Activated T-cell treated with anti-CD3 and anti-CD28 coated beads for 1 hour (primary cell): ENCODE measurements at regions not wholly inside any gene's neighbourhood (a gene's known extent, or its start where the extent isn't known, plus 50 kb on each side); places are given as distances from the start of the nearest gene placed in this dataset.

Source experiments
- DNase-seq: peaks from one replicate; pipeline ENCODE4 v3.0.0-alpha.2; 2020; ENCODE audit warnings: low read depth

DNA sequence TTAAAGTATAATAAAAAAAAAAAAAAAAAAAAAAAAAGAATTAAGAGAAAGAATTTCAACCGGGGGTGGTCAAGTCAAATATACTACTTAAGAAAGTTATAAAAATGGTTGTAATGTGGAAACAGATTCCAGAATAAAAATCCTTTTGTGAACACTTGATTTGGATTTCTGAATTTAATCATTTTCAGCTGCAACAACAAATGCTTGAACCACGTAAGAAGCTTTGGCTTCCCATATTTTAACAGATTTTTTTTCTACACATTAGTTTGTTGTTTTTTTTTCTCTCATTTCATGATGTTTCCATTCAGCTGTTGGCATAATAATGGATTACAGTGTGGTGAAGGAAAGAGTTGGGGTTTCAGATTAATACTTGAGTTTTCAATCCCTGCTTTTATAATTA lies 137.3 kb upstream of the AGR3 start:
- no peak for DNase-seq

DNA sequence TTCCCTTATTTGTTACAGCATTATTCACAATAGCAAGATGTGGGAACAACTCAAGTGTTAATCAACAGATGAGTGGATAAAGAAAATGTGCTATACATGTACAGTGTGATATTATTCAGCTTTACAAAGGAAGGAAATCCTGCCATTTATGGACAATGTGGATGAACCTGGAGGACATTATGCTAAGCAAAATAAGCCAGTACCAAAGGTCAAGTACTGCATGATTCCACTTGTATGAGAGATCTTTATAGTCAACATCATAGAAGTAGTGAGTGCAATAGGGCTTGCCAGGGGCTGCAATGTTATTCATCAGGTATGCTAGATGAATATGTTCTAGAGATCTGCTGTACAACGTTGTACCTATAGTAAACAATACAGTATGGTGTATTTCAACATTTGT lies 138.5 kb upstream of the AGR3 start:
- no peak for DNase-seq

DNA sequence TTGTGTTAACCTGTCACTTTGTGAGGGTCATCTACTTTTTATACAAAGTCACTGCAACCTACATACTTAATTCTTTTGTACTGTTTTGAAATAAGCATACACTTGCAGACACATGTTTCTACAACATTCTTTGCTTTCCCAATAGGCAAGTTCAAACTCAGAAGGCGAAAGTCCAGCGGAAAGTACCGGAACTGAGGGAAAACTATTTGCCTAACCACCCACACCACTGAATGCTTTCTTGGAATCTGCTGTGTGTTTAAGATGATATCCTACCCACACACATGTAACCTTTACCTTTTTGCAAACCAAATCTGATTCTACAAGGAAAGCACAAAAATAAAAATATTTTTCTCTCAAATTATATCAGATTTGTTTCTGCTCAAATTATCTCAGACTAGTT lies 139.4 kb upstream of the AGR3 start:
- no peak for DNase-seq

DNA sequence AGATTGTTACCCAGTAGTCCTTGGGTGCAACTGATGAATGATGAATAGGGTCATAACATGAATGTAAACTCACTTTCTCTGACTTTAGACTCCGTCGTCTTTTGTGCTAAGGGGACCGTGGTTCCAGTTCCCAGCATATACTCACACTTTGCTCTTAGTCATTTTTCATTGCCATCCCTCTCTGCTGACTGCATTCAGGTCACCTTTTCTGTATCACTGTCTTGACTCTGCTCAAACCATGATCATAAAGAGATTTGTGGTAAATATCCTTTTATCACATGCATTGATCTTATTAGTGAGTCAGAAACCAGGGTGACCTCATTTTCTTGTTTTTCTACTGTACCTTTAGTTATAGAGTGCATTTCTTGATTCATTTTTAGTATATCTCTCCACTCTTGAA lies 141.1 kb upstream of the AGR3 start:
- no peak for DNase-seq

DNA sequence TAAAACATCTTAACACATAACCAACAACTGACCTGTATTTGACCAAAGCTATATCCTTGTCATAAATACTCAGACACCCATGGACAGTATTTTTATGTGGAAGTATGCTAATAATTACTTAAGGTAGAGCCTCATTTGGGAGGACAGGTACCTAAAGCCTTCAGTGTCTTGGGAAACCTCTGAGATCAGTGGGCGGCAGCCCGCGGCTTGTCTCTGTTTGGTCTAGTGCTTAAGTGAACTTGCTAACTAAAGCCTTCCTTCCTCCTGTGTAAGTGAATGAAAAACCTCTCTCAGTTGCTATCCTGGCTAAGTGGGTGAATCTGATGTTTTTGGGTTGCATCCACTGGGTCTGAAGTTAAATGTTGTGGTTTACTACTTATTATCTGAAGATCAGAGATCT lies 144.5 kb upstream of the AGR3 start:
- DNase-seq = no peak

DNA sequence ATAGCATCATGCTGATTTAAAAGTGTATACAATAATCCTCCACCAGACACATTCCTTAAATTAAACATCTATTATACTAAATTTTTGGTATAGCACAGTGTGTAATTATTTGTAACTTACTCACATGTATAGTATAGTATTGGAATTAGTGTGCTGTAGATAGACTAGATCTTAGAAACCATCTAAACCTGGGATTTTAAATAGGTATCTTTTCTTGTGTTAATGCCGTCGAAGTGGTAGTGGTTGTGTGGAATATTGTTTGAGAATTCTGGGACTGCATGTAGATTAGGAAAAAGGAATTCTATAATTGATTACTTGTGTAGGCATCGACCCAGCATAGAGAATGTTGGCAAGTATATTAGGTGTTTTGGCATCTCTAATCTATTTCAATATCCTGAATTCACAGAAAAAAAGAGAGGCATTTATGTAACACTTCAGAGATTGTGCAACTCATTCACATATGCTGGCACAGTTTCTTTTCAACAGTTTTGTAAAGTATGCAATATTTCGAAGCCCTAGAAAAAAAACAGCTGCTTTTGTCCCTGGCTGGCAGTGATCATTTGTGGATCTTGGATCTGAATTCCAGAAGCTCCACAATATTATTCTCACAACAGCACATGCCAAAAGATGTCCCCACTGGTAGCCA lies 145.5 kb upstream of the AGR3 start:
- DNase-seq = no peak

DNA sequence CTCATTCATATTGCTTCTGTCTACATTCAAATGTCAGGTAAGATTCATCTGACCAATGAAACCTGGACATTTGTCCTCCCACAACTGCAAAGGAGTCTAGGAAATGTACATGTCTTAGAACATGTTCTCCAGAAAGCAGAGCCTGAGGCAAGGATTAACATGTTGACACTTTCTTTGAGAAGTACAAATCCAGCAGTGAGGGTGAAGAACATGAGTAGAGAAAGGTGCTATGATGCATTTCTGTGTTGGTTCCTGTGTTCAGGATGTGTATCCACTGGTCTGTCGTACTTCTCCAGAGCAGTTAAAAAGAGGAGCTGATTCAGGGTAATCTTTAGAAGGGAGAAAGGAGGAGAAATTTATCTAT lies 146.0 kb upstream of the AGR3 start:
- no peak for DNase-seq

DNA sequence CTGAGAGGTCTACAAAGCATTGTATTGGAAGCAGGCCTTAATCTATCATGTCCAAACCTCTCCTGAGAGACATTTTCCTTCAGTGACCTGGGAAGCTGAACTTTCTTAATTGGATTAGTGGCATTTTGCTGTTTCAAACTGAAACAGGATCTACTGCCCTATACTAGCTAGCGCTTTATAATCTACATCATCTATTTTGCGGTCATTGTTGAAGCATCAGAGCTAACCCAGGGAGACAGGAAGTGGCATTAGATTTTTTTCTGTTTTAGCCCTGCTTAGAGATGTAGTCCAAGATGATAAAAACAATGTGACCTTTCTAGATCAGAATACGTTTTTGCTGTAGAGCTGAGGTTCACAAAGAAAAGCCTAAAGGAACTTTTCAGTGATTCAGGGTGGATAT lies 147.4 kb upstream of the AGR3 start:
- no peak for DNase-seq

DNA sequence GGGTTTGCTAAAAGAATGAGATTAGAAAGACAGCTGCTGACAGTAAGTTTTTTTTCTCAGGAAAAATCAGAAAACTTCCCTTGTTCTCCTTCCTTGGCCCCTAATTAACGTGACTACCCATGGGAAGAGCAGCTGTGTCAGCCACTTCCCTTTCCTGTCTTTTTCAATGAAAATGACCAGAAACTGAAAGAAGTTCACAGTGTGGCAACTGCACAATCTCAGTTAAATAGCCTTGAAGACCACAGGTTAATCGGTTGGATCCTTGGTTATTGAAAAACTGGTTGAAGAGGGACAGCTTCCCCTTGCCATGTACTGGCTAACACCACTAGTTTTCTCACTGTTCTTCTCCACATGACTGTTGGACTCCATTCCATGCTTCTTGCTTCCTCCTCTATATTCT lies 148.8 kb upstream of the AGR3 start:
- no peak for DNase-seq

DNA sequence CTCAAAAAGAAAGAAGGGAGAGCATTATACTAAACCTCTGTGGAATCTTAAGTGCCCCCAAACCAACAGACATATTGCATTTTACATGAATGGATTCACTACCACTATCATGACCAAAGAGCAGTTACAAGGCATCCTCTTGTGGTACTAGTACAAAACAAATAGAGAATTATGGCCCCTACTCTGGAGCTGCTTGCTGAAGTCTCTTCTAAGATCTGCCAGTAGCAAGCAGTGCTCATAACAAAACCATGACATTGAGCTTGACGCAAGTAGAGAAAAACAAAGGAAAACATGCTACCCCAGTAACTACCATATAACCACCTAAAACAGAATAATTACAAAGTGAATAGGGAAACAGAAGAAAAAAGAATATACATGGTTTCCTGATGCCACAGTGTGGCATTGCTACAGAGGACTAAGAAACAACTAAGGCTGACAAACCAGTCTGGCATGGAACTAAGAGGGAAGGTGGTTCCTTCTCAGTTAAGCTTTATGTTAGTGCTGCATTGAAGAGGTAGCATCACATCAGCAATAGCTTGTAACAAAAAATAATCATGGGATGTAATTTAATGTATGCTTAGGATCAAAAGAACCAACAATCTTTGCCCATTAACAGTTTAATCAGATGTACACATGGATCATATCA lies 150.2 kb upstream of the AGR3 start:
- no peak for DNase-seq

DNA sequence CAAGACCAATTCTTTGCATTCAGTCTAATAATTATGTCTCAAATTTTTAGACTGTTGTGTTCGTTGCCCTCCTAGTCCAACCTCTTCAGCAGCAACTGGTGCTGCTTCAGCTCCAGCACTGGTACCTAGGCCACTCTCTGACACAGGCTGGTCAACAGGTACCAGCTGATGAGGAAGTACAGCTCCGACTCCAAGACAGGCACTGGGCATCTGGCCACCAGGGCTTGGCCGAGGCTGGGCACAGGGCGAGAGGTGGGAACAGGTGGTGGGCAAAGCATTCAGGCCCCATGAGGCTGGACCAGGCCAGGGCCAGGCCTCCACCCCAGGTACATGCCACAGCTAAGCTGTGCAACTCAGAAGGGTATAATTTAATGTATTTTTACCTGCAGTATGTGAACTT lies 151.5 kb upstream of the AGR3 start:
- no peak for DNase-seq

DNA sequence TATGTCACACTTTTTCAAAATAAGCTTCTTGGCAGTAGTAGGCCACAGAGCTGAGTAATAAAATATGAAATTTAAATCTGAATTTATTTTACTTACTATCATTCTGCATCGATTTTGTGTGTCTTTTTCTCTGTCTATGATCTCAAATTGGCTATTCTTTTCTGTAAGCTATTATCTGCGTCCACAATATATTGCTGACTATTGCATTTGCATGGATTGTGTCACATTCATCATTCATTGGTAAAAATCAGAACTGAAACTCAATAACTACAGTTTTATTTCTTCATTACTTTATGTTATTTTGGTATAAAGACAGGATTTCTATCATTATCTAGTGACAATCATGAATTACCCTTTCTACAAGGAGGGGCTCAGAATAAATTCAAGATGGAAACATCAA lies 154.8 kb upstream of the AGR3 start:
- DNase-seq = no peak

DNA sequence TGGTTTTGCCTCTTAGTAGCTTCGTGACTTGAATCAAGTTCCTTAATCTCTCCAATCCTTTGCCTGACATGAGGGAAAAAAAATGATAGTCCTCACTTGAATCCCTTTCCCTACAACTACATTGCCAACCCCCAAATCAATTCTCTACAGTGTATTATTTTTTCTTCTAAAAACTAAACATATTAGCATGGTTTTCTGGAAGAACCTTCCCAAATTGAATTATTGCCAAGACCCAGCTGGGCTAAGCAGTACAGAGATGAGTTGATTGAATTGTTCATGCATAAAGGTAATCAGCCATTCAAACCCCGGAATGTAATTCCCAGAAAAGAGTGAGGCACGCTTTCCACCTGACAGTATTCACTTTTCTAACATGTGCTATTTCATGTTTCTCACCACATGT lies 155.6 kb upstream of the AGR3 start:
- no peak for DNase-seq

DNA sequence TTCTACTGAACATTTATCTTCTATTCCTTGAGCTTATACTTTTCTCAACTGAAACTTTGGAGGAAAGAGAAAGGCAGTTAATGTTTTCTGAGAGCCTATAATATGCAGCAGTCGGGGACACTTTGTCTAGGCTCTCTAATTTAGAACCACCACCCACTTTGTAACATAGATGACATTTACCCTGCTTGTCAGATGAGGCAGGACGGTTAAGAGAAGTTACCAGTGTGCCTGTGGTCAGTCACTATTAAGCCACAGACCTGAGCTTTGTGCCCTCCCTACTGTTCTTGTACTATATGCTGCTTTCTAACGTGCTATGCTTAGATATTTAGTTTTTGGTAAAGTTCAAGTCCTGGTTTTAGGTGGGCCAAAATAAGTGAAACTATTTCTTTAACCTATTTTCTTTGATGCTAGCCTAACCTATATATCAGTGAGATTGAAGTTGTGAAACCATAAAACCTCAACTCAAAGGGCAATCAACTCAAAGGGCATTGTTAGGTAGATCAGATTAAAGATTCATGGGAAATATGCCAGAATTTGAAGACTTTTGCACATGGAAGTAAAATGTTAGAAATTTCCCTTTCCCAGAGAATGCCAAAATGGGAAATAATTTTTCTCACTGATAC lies 156.5 kb upstream of the AGR3 start:
- DNase-seq = no peak

DNA sequence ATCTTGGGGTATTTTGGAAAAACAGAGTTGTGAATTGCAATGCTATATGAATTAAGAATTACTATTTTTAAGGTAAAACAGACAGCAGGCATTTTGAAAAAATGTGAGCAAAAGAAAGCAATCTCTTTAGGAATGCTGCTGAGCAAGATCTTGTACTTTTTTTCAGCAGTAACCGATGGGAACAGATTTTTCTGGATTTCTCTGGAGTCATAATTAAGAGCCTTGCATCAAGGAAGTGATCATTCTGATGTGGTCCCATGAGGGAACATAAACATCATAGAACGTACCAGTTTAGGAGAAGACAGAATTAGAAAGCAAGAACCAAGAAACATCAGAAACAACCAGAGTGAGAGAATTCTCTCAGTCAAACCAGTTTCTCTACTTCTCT lies 157.0 kb upstream of the AGR3 start:
- no peak for DNase-seq

DNA sequence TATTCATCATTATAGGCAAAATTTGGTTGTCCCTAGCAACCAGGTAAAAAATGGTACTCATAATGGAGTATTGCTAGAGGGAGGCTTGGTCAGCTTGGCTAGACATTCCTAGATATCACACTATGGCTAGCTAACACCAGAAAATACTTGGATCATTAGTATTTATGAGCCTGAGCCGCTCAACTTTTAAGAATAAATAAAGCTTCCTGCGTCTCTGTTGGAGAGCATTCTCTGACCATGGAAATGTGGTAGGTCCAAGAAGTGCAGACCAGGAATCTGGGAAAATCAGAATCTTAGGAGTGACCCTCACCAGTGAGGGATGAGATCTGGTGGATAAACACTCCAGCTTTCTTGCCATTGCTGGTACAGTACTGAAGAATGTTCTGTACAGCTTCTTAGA lies 157.6 kb upstream of the AGR3 start:
- no peak for DNase-seq

DNA sequence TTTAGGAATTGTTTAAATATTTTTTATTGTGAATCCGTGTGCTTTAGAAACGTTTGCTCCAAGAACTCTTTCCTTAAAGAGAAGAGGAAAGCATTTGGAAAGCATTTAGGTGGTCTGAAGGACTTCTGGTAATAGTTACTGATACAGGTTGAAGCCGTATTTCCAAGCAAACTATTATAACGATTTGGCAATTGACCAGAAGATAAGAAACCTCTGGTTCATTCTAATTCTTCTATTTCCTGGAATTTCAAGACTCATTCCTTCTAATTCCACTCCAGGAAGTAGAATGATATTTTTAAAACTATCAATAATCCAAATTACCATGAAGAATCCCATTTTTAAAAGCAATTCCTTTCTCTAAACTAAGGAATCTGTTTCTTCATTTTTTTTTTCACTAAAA lies 158.9 kb upstream of the AGR3 start:
- DNase-seq = no peak

DNA sequence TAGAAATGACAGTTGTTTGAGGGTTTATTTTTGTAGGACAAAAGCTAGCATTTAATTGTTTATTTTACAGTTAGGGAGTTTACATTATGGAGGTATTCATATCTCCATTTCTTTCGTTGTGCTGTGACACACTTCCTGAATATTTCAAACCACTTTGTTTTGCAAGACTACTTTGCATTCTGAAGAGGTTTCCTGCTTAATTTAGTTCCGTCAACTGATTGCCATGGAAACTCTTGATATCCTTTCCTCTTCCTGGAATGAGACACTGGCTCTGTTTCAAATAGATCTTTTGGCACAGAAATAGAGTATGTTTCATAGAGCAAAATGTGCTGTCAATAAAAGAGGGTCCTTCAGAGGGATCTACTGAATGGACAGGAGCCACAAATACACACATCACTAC lies 159.5 kb upstream of the AGR3 start:
- no peak for DNase-seq

DNA sequence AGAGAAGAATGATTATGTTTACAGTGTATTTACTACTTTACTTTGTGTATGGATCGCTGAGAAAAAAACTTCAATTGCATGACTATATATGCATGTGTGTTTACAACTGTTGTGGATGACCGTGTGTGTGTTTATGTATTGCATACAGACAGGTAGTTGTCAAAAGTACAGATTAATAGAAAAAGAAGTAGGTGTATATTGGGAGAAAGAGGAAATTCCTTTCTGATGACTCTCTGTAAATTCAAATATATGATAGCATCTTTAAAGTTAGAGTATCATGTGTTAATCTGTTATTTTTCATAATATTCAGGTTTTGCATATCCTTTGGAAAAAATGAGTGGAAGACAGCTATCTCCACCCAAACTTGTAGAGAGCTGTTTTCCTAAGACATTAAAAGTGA lies 160.4 kb upstream of the AGR3 start:
- DNase-seq = no peak

DNA sequence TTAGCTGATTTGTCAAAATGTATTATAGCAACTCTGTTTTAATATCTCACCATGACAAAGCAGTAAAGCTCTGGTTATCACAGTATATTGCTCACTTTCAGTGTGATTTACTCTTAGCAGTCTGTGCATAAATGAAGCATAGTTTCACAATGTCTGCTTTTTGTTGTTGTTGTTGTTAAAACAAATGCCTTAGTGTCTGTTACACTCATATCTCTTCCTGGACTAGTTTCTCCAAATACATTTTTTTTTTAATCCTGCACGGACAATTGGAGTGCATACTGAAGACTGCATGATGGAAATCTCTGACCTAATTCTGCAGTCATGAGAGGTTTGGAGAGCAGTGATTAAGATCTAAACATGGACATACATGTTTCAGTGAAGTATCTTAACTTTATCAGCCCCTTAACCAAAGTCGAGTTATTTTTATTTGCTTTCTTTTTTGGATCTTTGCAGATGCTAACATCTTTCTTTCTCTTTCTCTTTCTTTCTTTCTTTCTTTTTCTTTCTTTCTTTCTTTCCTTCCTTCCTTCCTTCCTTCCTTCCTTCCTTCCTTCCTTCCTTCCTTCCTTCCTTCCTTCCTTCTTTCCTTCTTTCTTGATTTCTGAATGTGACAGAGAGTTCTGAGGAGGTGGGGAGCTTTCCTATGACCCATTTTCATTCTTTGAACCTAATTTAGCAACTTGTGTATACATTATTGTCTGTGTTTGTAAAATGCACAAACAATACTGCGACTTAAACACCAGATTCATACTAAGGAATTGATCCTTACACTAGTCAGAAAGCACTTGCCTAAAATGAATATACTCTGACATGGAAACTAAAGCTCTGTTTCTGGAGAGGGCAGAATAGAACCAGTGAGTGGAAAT lies 161.5 kb upstream of the AGR3 start:
- no peak for DNase-seq

DNA sequence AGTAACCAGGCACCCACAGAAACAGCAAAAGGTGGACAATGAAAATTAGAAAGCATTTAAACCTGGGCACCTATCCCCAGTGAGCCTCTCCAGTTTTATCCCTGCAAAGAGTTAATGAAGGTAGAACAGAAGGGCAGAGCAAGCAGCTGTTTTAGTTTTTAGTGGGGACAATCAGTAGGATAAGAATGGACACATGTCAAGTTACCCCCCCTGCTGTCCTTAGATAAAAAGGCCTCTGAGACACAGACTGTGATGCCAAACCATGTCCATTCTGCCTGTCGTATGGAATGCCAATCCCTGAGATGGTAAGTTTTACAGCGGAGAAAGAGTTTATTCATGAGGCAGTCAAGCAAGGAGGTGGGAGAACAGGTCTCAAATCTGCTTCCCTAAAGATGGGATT lies 162.6 kb upstream of the AGR3 start:
- DNase-seq = no peak

DNA sequence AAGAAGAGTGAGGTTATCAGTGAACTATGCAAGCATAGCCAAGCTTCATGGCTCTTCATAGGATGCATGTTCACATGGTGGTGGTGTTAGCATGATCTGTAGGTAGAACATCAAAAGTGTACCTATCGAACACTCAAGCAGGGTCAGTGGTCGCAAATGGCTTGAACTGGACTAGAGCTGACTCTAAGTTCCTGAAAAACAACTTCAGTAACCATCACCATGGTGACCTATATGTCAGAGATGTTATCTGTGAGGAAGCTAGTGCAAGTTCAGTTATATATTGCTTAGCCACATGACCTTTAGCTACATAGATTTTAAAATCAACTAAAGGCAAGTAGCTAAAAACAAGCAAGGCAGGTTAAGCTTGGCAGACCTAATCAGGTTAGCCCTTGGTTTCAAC lies 163.1 kb upstream of the AGR3 start:
- no peak for DNase-seq

DNA sequence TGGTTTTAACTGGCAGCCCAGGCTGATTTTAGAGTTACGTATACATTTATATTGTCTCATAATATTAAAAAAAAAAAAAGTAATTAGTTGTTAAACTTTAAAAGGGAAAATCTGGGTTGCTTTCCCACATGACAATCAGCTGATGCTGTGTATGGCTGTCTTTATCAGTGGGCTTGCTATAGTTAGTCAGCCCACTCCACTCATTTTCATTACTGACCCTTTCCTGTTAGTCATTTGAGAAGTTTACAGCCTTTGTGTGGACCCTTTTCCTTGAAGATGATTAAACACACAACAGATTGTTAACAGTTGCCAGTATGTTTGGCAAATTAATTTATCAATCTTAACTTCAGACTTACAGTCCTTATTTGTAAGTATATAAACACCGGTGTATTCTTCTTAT lies 164.5 kb upstream of the AGR3 start:
- no peak for DNase-seq
